Mesothelial cell of epicardium (in vitro differentiated cells): ENCODE measurements at regions not wholly inside any gene's neighbourhood (a gene's known extent, or its start where the extent isn't known, plus 50 kb on each side); places are given as distances from the start of the nearest gene placed in this dataset.

Source experiments
- DNase-seq, 2 experiments: peaks; one replicate each; pipeline ENCODE4 v3.0.0; 2021; ENCODE audit warnings: low spot score in 2 of 2; ENCODE audit not compliant: unreplicated experiment in 2 of 2
- H3K27ac Mint-ChIP-seq: 2 replicates; pipeline ENCODE4 v1.8.0; 2021; ENCODE audit warnings: mixed read lengths
- H3K27me3 Mint-ChIP-seq: 2 replicates; pipeline ENCODE4 v1.8.0; 2021; ENCODE audit warnings: low read depth, mixed read lengths
- H3K36me3 Mint-ChIP-seq: 2 replicates; pipeline ENCODE4 v1.8.0; 2021; ENCODE audit warnings: mixed read lengths
- H3K4me1 Mint-ChIP-seq: 2 replicates; pipeline ENCODE4 v1.8.0; 2021; ENCODE audit warnings: mixed read lengths
- H3K4me3 Mint-ChIP-seq: 2 replicates; pipeline ENCODE4 v1.8.0; 2021; ENCODE audit warnings: mild to moderate bottlenecking, moderate library complexity, mixed read lengths
- H3K9me3 Mint-ChIP-seq: 2 replicates; pipeline ENCODE4 v1.8.0; 2021; ENCODE audit warnings: mixed read lengths
- TF ChIP-seq, protein P1 (sequence below): fragments of 200-600 bp; sonication (generic); IDR thresholded peaks from one replicate; pipeline ENCODE4 v1.5.0; 2021; ENCODE audit warnings: antibody characterized with exemption; ENCODE audit not compliant: unreplicated experiment

DNA sequence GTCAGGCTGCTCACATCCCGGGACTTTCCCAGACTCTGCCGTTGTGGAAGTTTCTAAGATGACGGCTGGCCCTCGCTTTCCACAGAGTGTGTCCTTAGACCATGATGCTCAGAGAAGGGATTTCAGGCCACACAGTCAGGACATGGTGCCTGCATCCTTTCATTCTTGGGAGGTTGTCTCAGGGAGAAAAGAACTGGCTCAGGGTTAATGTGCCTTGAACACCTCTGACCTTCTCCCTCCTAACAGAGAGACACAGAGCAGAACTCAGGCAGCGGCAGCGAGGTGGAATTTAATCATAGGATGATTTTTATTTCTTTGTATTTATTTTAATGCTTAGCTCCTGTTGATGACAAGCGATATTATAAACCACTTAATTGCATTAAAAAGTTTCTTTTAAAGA lies 96.9 kb upstream of the ATP2B2 start:
- no peak for DNase-seq
- Mint-ChIP-seq H3K9me3 (no peaks in the 10 kb centered on the region), H3K36me3 (no peaks in the 10 kb centered on the region), H3K27ac (no peak overlapping the region), H3K4me1 (no peaks in the 10 kb centered on the region), H3K27me3 (peaks cover 38% of the 10 kb centered on the region), H3K4me3 (no peak overlapping the region)
- TF ChIP-seq, protein P1, sequence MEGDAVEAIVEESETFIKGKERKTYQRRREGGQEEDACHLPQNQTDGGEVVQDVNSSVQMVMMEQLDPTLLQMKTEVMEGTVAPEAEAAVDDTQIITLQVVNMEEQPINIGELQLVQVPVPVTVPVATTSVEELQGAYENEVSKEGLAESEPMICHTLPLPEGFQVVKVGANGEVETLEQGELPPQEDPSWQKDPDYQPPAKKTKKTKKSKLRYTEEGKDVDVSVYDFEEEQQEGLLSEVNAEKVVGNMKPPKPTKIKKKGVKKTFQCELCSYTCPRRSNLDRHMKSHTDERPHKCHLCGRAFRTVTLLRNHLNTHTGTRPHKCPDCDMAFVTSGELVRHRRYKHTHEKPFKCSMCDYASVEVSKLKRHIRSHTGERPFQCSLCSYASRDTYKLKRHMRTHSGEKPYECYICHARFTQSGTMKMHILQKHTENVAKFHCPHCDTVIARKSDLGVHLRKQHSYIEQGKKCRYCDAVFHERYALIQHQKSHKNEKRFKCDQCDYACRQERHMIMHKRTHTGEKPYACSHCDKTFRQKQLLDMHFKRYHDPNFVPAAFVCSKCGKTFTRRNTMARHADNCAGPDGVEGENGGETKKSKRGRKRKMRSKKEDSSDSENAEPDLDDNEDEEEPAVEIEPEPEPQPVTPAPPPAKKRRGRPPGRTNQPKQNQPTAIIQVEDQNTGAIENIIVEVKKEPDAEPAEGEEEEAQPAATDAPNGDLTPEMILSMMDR: no peak

DNA sequence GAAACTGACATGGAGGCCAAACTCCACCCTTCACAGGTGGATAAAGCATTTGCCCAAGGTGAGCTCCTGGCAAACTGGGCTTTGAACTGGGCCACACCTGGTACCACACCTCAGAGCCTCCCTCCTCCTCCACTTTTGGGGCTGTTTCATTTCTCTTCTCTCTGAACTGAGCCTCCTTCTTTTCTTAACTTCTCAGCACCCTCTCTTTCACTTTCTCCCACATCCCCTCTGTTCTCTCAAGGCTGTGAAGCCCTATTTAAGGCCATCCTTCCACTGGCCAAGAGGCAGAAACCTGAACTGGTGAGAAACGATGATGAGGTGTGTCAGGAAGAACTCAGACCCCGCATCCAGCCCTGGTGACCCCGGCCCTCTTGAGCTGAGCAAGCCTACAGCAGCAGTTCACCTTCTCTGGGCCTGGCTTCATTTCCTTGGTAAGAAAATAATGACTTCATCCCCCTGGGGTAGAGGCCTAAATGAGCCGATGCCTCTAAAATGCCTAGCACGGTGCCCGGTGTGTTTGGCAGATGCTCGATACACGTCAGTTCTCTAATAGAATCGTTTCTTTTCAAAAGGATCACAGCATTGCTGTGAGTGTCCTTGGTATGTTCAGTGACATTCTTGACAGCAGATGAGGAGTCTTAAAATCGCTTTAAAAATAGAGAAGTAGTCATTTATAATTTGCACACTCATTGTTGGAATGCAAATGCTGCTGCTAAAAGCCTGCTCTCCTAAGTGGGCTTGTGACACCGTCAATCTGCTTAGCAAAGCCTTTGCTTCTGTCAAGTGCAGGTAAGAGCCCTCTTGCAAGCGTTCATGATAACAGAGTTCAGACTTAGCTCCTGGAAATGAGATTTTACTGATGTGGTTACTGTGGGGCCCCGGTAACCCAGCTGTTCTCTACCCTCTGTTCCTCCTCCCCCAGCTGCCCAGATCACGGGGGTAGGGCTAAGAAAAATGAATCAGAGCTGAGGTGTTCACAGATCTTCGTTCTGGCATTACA lies 97.7 kb upstream of the ATP2B2 start:
- no peak overlapping the region for H3K4me3 Mint-ChIP-seq
- H3K27me3 Mint-ChIP-seq: peaks cover 41% of the 10 kb centered on the region
- no peaks in the 10 kb centered on the region for H3K9me3 Mint-ChIP-seq
- no peaks in the 10 kb centered on the region for H3K4me1 Mint-ChIP-seq
- DNase-seq: no peak
- H3K36me3 Mint-ChIP-seq: no peaks in the 10 kb centered on the region
- no peak overlapping the region for H3K27ac Mint-ChIP-seq
- TF ChIP-seq, protein P1: no peak

DNA sequence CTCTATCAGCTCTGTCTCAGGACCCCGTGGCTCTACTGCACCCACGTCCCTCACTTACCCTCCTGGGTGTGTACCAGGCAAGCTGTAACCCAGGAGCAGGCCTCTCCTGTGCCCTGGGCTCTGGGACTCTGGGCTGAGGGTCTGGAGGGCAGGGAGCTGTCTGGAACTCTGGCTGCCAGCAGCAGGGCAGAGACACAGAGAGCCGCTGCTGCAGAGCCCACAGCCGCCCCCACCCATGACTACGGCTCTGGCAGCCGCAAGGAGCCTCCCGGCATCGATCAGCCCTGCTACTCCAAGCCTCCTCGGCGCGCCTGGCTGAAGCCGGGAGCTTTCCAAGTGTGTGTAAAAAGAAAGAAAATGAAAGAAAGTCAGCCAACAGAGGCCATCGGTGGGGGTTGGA lies 103.7 kb upstream of the ATP2B2 start:
- H3K9me3 Mint-ChIP-seq: peaks cover 17% of the 10 kb centered on the region
- H3K27me3 Mint-ChIP-seq: peaks cover 22% of the 10 kb centered on the region
- no peaks in the 10 kb centered on the region for H3K36me3 Mint-ChIP-seq
- H3K4me1 Mint-ChIP-seq: no peaks in the 10 kb centered on the region
- no peak for DNase-seq
- no peak overlapping the region for H3K4me3 Mint-ChIP-seq
- TF ChIP-seq, protein P1: no peak
- no peak overlapping the region for H3K27ac Mint-ChIP-seq

DNA sequence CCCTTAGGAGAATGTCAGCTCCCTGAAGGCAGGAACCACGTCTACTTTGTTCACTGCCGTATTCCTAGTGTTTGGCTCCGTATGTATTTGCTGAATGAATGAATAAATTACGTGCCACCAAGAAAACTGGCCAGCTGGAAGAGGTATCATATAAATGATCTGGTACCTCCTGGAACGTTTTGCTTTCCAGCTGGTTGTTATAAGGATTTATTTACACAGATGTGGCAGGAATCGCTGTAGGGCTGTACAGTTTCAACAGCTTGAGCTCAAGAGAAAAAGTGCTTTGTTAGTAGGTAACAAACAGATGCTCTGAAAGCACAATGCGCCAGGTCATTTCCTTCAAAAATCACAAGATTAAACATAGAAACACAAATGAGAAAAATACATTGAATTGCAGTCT lies 108.8 kb upstream of the ATP2B2 start:
- no peaks in the 10 kb centered on the region for H3K36me3 Mint-ChIP-seq
- no peak overlapping the region for H3K4me3 Mint-ChIP-seq
- TF ChIP-seq, protein P1: no peak
- H3K27ac Mint-ChIP-seq: no peak overlapping the region
- DNase-seq: no peak
- no peaks in the 10 kb centered on the region for H3K4me1 Mint-ChIP-seq
- peaks cover 21% of the 10 kb centered on the region for H3K27me3 Mint-ChIP-seq
- peaks cover 26% of the 10 kb centered on the region for H3K9me3 Mint-ChIP-seq

DNA sequence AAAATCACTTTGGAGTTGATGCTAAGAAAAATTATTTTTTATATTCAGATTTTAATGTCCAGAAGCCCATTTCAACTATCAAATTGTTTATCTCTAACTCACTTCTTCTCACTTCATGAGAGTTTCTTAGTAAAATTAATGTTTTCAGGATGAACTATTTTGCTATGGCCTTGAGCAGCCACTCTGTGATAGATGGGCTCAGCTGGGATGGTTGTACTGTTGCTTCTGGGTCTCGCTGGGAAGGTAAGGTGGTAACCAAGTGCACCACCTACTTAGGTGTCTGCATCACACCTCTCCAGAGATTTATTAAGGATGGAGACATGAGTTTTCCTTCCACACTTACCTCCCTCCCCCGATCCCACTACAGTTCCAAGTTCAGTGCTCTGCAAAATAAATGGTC lies 110.3 kb upstream of the ATP2B2 start:
- no peak overlapping the region for H3K27ac Mint-ChIP-seq
- no peak overlapping the region for H3K4me3 Mint-ChIP-seq
- DNase-seq: no peak
- TF ChIP-seq, protein P1: no peak
- H3K36me3 Mint-ChIP-seq: no peaks in the 10 kb centered on the region
- peaks cover 32% of the 10 kb centered on the region for H3K27me3 Mint-ChIP-seq
- H3K4me1 Mint-ChIP-seq: no peaks in the 10 kb centered on the region
- H3K9me3 Mint-ChIP-seq: peaks cover 26% of the 10 kb centered on the region
